ENCODE measurements at regions not wholly inside any gene's neighbourhood (a gene's known extent, or its start where the extent isn't known, plus 50 kb on each side); places are given as distances from the start of the nearest gene placed in this dataset.
A peak's percentile ranks its signal among the peaks of the same experiment; 100 is the strongest.

- DNase-seq (ENCODE audit: low read depth, low spot score) = peak; percentile 26
- H3K27ac ChIP-seq = no peak overlapping the region
Measured at GRCh38 chr9:16321461-16322119, 548.9 kb downstream of the BNC2 start.

- no peak overlapping the region for H3K27ac ChIP-seq
- DNase-seq (ENCODE audit: low read depth, low spot score) = no peak
Measured at GRCh38 chr9:16322849-16323248, 547.6 kb downstream of the BNC2 start.

GRCh38 chr9:16325966-16326365 lies 544.5 kb downstream of the BNC2 start:
- DNase-seq (ENCODE audit: low read depth, low spot score) = no peak
- H3K27ac ChIP-seq = no peak overlapping the region

DNA sequence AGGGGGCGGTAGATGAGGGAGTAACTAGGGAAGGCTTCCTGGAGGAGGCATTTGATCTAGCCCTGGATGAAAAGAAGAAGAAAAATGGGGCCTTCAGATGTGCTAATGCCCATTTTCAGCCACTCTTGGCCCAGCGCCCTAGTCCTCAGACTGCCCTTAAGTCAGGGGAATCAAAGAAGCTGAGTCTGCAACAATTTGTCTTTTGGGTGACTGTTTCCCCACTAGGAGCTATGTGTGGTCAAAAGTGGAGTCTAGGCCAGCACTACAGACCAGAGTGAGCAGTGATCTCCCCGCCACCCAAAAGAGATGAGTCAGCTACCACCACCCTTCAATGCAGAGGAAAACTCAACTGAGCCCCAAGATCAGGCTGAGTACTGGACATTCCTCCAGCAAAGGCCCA lies 542.1 kb downstream of the BNC2 start:
- H3K27ac ChIP-seq = no peak overlapping the region
- DNase-seq (ENCODE audit: low read depth, low spot score) = no peak

DNA sequence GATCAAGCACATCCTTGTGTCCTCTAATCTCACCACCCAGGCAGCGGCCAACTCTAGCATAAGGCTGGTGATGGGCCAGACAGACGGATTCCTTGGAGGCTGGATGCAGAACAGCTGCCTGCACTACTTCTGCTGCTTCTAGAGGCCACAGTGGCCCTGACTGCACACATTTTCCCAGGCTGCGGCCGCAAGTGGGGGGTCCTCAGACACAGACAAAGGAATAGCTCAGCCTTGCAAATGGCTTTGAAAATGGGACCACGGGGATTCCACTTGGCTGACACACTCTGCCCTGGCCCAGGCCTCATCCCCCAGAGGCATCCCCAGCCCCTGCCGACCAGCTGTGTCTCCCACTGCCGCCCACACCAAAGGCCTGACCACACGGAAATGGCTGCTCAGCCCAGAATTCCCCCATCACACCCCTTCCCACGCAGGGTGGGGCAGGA lies 540.8 kb downstream of the BNC2 start:
- DNase-seq (ENCODE audit: low read depth, low spot score) = no peak
- no peak overlapping the region for H3K27ac ChIP-seq

- no peak overlapping the region for H3K27ac ChIP-seq
- no peak for DNase-seq (ENCODE audit: low read depth, low spot score)
Measured at GRCh38 chr9:16331031-16331430, 539.4 kb downstream of the BNC2 start.

GRCh38 chr9:16331527-16331926 lies 538.9 kb downstream of the BNC2 start:
- DNase-seq (ENCODE audit: low read depth, low spot score) = no peak
- H3K27ac ChIP-seq = no peak overlapping the region

- DNase-seq (ENCODE audit: low read depth, low spot score) = no peak
- no peak overlapping the region for H3K27ac ChIP-seq
Measured at GRCh38 chr9:16333691-16334090, 536.8 kb downstream of the BNC2 start.

DNA sequence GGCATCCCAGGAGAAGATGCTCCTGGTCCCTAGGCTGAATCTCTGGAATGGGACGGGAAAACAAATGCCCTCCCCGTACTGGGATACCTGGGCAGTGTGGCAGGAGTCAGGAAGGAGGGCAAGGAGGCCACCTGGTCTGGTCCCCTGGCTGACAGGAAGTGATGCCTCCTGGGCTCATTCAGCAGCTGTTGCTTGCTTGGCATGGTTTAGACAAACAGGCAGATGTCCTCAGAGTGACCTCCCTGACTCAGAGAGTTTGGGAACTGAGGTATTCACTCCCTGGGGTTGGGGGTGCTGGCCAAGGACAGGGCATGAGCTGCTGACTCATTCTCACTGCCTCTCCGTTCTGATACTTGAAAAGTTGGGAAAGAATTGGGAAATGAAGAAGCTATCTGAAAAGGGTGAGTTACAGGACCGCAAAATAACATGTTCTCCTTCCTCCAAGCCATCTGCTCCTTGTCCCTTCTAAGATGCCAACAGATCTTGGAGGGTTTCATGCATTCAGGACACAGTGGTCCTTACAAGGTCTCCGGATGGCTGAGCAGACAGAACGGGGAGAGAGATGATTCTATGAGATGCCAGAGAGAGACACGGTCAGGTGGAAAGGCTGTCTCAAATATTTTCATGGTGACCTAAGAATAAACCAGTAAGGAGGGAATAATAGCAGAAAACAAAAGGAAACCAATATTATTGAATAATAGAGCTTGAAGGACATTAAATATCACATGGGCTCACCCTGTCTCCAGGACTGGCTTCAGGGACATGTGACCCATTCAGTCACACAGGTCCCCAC lies 534.5 kb downstream of the BNC2 start:
- H3K27ac ChIP-seq = no peak overlapping the region

DNA sequence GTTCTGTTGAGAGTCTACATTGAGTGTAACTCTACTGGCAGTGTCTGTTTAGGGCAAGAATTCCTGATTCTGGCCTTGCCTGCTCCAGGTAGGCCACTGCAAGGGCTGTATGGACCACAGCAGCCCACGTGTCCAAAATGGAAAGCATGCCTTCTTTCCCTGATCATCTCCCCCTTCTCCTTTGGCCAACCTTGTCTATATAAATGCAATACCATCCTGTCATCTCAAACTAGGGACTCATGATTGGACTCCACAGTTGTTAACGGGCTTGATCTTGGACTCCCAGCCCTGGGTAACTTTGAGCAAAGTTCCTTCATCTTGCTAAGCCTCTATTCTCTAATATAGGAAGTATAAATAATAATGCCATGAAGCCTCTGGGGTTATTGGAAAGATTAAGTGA lies 533.6 kb downstream of the BNC2 start:
- H3K27ac ChIP-seq = peak overlapping the region; percentile 48

More for the DNA sequence above, 534.5 kb downstream of the BNC2 start:
- DNase-seq (ENCODE audit: low read depth, low spot score) = peak; percentile 97

GRCh38 chr9:16337322-16338029 lies 533.0 kb downstream of the BNC2 start:
- DNase-seq (ENCODE audit: low read depth, low spot score) = peak; percentile 97
- peak overlapping the region; percentile 48 for H3K27ac ChIP-seq

More for the DNA sequence above, 533.6 kb downstream of the BNC2 start:
- no peak for DNase-seq (ENCODE audit: low read depth, low spot score)

- no peak for DNase-seq (ENCODE audit: low read depth, low spot score)
- no peak overlapping the region for H3K27ac ChIP-seq
Measured at GRCh38 chr9:16341177-16341576, 529.3 kb downstream of the BNC2 start.

DNA sequence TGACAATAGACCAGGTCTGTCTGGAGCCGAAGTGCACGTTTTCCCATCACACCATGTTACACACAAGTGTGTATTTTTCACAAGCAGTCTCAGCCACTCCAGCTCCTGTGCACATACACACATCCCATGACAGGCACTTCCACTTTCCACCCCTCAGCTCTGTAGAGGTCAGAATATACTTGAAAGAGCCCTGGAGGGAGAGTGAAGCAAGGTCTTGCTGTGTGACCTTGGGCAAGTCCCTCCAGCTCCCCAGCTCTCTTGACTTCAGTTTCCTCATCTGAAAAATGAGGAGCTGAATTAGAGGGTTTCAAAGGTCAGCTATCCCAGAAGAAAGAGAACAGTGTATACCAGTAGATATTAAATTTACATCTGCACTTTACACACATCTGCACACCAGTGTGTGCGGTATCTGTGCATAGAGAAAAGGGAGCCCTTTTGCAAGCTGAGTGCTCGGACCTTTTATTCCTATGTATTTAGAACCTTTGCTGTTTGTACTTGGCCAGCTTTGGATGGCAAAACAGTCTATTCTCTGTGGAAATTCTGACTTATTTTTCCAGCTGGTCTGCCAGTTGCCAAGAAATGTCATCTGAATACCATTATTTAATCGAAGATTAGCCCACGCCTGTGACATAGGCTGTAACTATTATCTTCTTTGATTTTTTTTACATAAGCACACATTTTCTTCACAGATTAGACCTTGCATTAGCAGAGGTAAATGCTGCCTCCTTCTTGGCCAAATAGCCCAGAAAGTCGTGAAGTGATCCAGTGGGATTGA lies 528.0 kb downstream of the BNC2 start:
- no peak overlapping the region for H3K27ac ChIP-seq
- no peak for DNase-seq (ENCODE audit: low read depth, low spot score)

DNA sequence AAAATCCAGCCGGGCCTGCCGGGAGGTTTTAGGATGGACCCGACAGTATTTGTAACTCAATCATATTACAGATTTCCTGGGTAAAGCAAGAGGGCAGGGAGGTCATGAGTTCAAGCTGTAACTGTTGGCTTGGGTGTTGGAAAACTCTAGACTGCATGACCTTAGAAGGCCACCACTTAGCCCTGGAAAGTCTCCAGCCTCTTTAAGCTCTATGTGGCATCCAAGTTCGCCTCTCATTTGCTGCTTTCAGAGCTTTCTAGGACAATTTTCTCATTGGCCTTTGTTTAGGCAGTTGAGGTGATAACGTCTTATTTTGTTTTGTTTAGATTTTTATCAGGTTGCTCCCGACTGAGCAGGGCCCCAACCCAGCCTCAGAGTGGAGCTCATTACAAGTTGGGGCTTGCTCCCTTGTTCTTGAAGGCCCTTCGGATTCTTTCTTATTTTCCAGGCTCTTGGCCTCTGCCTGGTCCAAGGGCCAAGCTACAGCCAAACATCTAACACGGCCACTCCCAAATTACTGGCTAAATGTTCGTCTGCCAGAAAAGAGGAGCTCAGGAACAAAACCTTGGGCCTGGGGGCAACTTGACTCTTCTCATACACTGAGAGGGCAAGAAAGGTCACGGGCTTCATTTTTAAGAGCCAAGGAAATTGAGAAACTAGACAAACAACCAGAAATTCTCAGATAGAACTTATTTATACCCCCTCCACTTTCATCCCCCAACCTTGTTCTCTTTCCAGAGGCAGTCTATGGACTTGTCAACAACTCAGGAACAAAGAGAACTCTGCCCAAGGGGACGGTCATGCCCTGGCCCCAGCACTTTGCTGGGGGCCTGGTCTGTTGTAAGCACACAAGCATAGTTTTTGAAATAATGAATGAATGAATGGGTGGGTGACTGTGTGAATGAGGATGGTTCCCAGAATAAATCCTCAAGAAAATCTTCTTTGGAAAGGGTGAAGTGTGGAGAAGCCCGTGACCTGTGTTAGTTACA lies 526.9 kb downstream of the BNC2 start:
- no peak overlapping the region for H3K27ac ChIP-seq
- peak; percentile 14 for DNase-seq (ENCODE audit: low read depth, low spot score)

- H3K27ac ChIP-seq = no peak overlapping the region
- peak; percentile 31 for DNase-seq (ENCODE audit: low read depth, low spot score)
Measured at GRCh38 chr9:16344343-16344742, 526.1 kb downstream of the BNC2 start.

DNA sequence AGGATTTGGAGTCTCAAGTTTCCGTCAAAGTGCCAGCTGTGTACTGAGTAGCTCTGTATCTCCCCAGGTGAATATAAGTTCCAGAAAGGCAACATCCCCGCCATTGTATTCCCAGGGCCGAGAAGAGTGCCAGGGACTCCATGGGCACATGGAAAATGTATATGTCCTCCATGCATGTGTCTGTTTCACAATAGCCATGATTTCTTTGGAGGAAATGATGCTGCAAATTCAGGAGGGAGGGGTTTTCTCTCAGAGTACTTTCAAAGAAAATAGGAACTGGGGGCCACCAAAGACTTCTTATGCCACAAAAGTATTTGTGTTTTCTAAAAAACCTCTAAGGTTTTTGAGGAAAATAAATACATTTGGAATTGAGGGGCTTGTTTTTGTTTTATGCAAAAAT lies 524.6 kb downstream of the BNC2 start:
- no peak for DNase-seq (ENCODE audit: low read depth, low spot score)

GRCh38 chr9:16347886-16348285 lies 522.6 kb downstream of the BNC2 start:
- DNase-seq (ENCODE audit: low read depth, low spot score) = no peak
- H3K27ac ChIP-seq = no peak overlapping the region

More for the DNA sequence above, 524.6 kb downstream of the BNC2 start:
- no peak overlapping the region for H3K27ac ChIP-seq

GRCh38 chr9:16348531-16348930 lies 521.9 kb downstream of the BNC2 start:
- no peak overlapping the region for H3K27ac ChIP-seq
- DNase-seq (ENCODE audit: low read depth, low spot score) = no peak

DNA sequence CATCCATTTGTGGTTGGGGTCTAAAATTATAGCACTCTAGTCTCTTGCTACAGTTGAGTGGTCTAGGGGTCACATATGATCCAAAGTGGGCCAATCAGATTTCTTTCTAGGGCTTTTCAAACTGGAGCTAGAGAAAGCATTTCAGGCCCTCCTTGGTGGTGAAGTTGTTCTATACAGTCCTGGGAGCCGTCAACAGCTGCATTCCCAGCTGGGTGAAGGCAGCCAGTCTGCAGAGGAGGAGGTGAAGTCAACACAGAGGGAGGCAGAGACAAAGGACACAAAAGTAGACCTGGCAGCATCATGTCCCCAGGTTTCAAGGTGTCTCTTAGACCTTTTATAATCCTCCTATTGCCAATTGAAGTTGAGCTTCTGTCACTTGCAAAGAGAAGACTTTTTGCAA lies 518.2 kb downstream of the BNC2 start:
- no peak overlapping the region for H3K27ac ChIP-seq

More for the DNA sequence above, 518.2 kb downstream of the BNC2 start:
- DNase-seq (ENCODE audit: low read depth, low spot score) = no peak

Data from epithelial cell of prostate (primary cell).